ENCODE measurements at regions not wholly inside any gene's neighbourhood (a gene's known extent, or its start where the extent isn't known, plus 50 kb on each side); places are given as distances from the start of the nearest gene placed in this dataset.
"Not testable (repeated sequence)": the region's sequence is repeated elsewhere in the genome, so short reads cannot be mapped to it uniquely, and the experiment has no call there.

DNA sequence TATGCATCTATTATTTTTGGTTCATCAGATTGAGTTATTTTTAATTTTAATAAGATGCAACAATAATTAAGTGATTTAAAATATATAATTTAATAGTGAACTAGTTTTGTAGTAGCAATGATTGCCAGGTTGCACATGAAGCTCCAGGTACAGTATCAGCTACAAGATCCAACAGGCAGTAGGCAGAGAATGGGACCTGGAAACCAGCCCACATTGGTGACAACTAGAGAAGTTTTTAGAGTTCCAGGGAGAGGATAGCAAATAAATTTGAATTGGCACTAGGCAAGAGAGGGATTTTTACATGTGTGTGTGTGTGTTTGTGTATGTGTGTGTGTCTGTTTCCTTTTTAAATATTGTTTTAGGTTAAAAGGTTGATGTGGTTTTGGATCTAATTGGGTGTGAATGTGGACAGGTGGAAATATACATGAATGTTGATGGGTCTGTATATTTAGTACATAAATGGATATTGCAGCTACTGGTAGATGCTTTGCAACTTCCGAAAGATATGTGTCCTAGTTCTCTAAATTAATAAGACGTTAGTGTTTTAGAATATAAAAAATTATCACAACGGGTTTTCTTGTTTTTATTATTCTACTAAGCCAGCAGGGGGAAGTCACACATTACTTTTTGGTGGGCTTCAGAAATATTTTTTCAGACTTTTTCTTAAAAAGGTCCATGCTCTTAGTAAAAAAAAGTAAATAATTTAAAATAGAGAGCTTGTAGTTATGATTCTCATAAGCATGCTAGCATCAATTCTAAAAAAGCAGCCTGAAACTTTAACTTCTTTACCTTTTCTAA, 110.1 kb upstream of the GBE1 start:
- H3K27me3 ChIP-seq (ENCODE audit: control insufficient read depth, insufficient read depth, low read length): no peaks in the 10 kb centered on the region
- no peak overlapping the region for H3K9ac ChIP-seq (ENCODE audit: low read length)
- no peaks in the 10 kb centered on the region for H3K36me3 ChIP-seq (ENCODE audit: control insufficient read depth, insufficient read depth, low read length)

GRCh38 chr3:81869382-81869781, 107.9 kb upstream of the GBE1 start:
- H3K9ac ChIP-seq (ENCODE audit: low read length): no peak overlapping the region
- H3K27ac ChIP-seq (ENCODE audit: low read depth, low read length): no peak overlapping the region
- H3K36me3 ChIP-seq (ENCODE audit: control insufficient read depth, insufficient read depth, low read length): no peaks in the 10 kb centered on the region
- H3K4me1 ChIP-seq (ENCODE audit: control insufficient read depth, insufficient read depth, low read length): peaks cover 4% of the 10 kb centered on the region; the same call in 1 of the 2 replicates
- H3K9me3 ChIP-seq (ENCODE audit: control insufficient read depth, insufficient read depth, low read depth, low read length): no peaks in the 10 kb centered on the region
- H3K4me3 ChIP-seq (ENCODE audit: low read depth, low read length): no peak overlapping the region
- no peaks in the 10 kb centered on the region for H3K27me3 ChIP-seq (ENCODE audit: control insufficient read depth, insufficient read depth, low read length)

More for the DNA sequence above, 110.1 kb upstream of the GBE1 start:
- Histone ChIP-seq H3K9me3 (ENCODE audit: control insufficient read depth, insufficient read depth, low read depth, low read length) (0 out of 2 replicates have a peak, but pooled peaks cover 3% of the 10 kb centered on the region), H3K4me1 (ENCODE audit: control insufficient read depth, insufficient read depth, low read length) (no peaks in the 10 kb centered on the region), H3K27ac (ENCODE audit: low read depth, low read length) (no peak overlapping the region), H3K4me3 (ENCODE audit: low read depth, low read length) (no peak overlapping the region)

- no peaks in the 10 kb centered on the region for H3K27me3 ChIP-seq (ENCODE audit: control insufficient read depth, insufficient read depth, low read length)
- H3K4me1 ChIP-seq (ENCODE audit: control insufficient read depth, insufficient read depth, low read length): peaks cover 9% of the 10 kb centered on the region; the same call in 1 of the 2 replicates
- no peaks in the 10 kb centered on the region for H3K9me3 ChIP-seq (ENCODE audit: control insufficient read depth, insufficient read depth, low read depth, low read length)
- H3K36me3 ChIP-seq (ENCODE audit: control insufficient read depth, insufficient read depth, low read length): no peaks in the 10 kb centered on the region
- no peak overlapping the region for H3K27ac ChIP-seq (ENCODE audit: low read depth, low read length)
- no peak overlapping the region for H3K4me3 ChIP-seq (ENCODE audit: low read depth, low read length)
- no peak overlapping the region for H3K9ac ChIP-seq (ENCODE audit: low read length)
These were observed 107.2 kb upstream of the GBE1 start for GRCh38 chr3:81868597-81868996.

DNA sequence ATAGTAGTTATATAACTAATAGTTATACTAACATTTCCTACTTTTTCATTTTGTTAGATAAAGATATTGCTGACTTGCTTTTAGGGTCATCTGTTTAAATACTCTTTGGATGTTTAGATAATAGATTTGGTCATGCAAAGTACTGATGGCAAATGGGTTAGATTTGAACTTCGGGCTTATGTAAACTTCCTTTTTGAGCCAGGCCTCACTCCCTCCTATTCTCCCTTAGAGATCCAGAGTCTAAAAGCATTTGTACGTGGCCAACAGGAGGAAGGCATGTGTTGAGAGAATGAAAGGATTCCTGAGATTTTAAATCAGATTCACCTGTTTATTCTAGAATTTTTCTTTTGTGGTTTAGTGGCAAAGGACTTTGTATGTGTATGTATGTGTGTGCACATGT, 106.4 kb upstream of the GBE1 start:
- Histone ChIP-seq H3K4me3 (ENCODE audit: low read depth, low read length) (no peak overlapping the region), H3K9me3 (ENCODE audit: control insufficient read depth, insufficient read depth, low read depth, low read length) (no peaks in the 10 kb centered on the region), H3K27ac (ENCODE audit: low read depth, low read length) (no peak overlapping the region), H3K27me3 (ENCODE audit: control insufficient read depth, insufficient read depth, low read length) (no peaks in the 10 kb centered on the region), H3K36me3 (ENCODE audit: control insufficient read depth, insufficient read depth, low read length) (no peaks in the 10 kb centered on the region), H3K9ac (ENCODE audit: low read length) (no peak overlapping the region), H3K4me1 (ENCODE audit: control insufficient read depth, insufficient read depth, low read length) (peaks cover 9% of the 10 kb centered on the region; the same call in 1 of the 2 replicates)

GRCh38 chr3:81865164-81865563, 103.7 kb upstream of the GBE1 start:
- not testable (repeated sequence) for H3K27me3 ChIP-seq (ENCODE audit: control insufficient read depth, insufficient read depth, low read length); H3K9ac ChIP-seq (ENCODE audit: low read length); H3K4me1 ChIP-seq (ENCODE audit: control insufficient read depth, insufficient read depth, low read length)

GRCh38 chr3:81864272-81864671, 102.8 kb upstream of the GBE1 start:
- Histone ChIP-seq H3K27ac (ENCODE audit: low read depth, low read length) (no peak overlapping the region), H3K36me3 (ENCODE audit: control insufficient read depth, insufficient read depth, low read length) (no peaks in the 10 kb centered on the region), H3K4me3 (ENCODE audit: low read depth, low read length) (no peak overlapping the region), H3K9me3 (ENCODE audit: control insufficient read depth, insufficient read depth, low read depth, low read length) (no peaks in the 10 kb centered on the region), H3K4me1 (ENCODE audit: control insufficient read depth, insufficient read depth, low read length) (peaks cover 9% of the 10 kb centered on the region; the same call in 1 of the 2 replicates), H3K27me3 (ENCODE audit: control insufficient read depth, insufficient read depth, low read length) (no peaks in the 10 kb centered on the region), H3K9ac (ENCODE audit: low read length) (no peak overlapping the region)

More at GRCh38 chr3:81865164-81865563, 103.7 kb upstream of the GBE1 start:
- H3K36me3 ChIP-seq (ENCODE audit: control insufficient read depth, insufficient read depth, low read length); H3K9me3 ChIP-seq (ENCODE audit: control insufficient read depth, insufficient read depth, low read depth, low read length); H3K27ac ChIP-seq (ENCODE audit: low read depth, low read length); H3K4me3 ChIP-seq (ENCODE audit: low read depth, low read length): not testable (repeated sequence)

DNA sequence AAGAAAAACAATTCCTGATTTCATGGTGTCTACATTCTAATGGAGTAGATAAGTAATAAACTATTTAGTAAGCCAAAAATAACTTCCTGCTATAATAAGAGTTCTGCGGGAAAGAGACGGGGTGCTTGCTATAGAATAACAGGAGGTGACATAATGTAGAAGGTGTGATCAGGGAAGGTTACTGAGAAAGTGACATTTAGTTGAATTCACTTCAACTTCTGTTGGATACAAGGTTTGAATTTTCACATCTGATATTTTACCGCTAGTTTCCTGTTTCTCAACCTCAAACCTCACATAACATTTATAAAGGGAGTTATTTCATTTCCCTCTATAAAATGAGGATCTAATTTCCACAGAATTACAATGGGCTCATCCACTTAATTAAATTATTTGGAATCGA, 102.3 kb upstream of the GBE1 start:
- H3K27ac ChIP-seq (ENCODE audit: low read depth, low read length): no peak overlapping the region
- no peaks in the 10 kb centered on the region for H3K27me3 ChIP-seq (ENCODE audit: control insufficient read depth, insufficient read depth, low read length)
- H3K4me1 ChIP-seq (ENCODE audit: control insufficient read depth, insufficient read depth, low read length): peaks cover 9% of the 10 kb centered on the region; the same call in 1 of the 2 replicates
- no peaks in the 10 kb centered on the region for H3K36me3 ChIP-seq (ENCODE audit: control insufficient read depth, insufficient read depth, low read length)
- H3K9me3 ChIP-seq (ENCODE audit: control insufficient read depth, insufficient read depth, low read depth, low read length): no peaks in the 10 kb centered on the region
- H3K9ac ChIP-seq (ENCODE audit: low read length): no peak overlapping the region
- H3K4me3 ChIP-seq (ENCODE audit: low read depth, low read length): no peak overlapping the region

GRCh38 chr3:81861593-81861992, 100.1 kb upstream of the GBE1 start:
- Histone ChIP-seq H3K27ac (ENCODE audit: low read depth, low read length) (no peak overlapping the region), H3K9ac (ENCODE audit: low read length) (no peak overlapping the region), H3K27me3 (ENCODE audit: control insufficient read depth, insufficient read depth, low read length) (no peaks in the 10 kb centered on the region), H3K4me3 (ENCODE audit: low read depth, low read length) (no peak overlapping the region), H3K36me3 (ENCODE audit: control insufficient read depth, insufficient read depth, low read length) (no peaks in the 10 kb centered on the region), H3K4me1 (ENCODE audit: control insufficient read depth, insufficient read depth, low read length) (peaks cover 9% of the 10 kb centered on the region; the same call in 1 of the 2 replicates), H3K9me3 (ENCODE audit: control insufficient read depth, insufficient read depth, low read depth, low read length) (no peaks in the 10 kb centered on the region)

DNA sequence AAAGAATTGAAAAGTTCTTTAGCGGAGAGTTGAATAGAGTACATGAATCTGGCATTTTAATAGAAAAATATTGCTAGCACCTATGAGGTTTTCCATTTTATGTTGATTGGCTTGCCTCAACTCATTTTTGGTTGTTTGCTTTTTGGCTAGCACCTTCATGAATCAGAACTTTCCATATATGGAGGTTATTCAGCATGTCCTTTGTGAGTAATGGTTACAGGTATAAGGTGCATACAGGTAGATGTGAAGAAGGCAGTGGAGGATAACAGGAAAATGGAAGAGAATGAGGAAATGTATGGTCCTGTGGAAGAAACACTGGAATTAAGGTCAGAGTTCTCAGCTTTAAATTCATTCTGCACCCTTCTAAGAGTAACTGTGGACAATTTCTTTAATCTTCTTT, 98.1 kb upstream of the GBE1 start:
- H3K4me1 ChIP-seq (ENCODE audit: control insufficient read depth, insufficient read depth, low read length): peaks cover 6% of the 10 kb centered on the region; the same call in 1 of the 2 replicates
- no peak overlapping the region for H3K4me3 ChIP-seq (ENCODE audit: low read depth, low read length)
- no peak overlapping the region for H3K27ac ChIP-seq (ENCODE audit: low read depth, low read length)
- H3K9ac ChIP-seq (ENCODE audit: low read length): no peak overlapping the region
- no peaks in the 10 kb centered on the region for H3K36me3 ChIP-seq (ENCODE audit: control insufficient read depth, insufficient read depth, low read length)
- H3K9me3 ChIP-seq (ENCODE audit: control insufficient read depth, insufficient read depth, low read depth, low read length): no peaks in the 10 kb centered on the region
- no peaks in the 10 kb centered on the region for H3K27me3 ChIP-seq (ENCODE audit: control insufficient read depth, insufficient read depth, low read length)

DNA sequence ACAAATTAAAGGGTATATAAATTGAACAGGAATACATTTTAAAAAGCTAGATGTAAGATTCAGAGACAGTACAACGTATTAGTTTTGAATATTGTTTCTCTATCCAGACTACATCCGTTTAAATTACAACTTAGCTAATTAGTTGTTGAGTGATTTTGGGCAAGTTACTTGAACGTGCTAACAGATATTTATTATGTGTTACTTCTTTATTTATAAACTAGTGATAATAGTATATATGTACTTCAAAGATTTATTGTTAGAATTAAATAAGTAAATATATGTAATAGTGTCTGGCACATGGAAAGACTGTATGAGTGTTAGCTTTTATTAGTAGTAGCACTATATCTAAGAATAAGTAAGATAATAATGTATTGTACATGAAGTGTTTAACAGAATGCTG, 92.0 kb upstream of the GBE1 start:
- no peak overlapping the region for H3K4me3 ChIP-seq (ENCODE audit: low read depth, low read length)

DNA sequence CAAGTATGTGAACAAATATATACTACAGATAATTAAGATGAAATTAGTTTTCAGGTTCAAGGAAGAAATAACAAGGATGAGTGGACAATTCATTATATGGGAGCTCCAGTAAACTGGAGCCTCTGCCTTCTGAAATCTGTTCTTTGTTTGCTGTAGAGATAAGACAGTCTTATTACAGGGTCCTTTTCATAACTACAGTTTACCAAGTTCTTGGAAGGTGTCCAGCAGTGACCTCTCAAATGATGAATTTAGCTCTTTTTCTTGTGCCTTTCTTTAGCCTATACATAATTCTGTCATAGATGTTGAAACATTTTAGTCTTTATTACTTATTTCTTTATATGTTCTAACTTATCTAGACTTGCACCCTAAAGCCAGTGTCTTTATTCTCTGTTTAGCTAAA, 89.7 kb upstream of the GBE1 start:
- Histone ChIP-seq H3K4me3 (ENCODE audit: low read depth, low read length) (no peak overlapping the region), H3K27ac (ENCODE audit: low read depth, low read length) (no peak overlapping the region)

More for the DNA sequence above, 92.0 kb upstream of the GBE1 start:
- Histone ChIP-seq H3K36me3 (ENCODE audit: control insufficient read depth, insufficient read depth, low read length) (no peaks in the 10 kb centered on the region), H3K9ac (ENCODE audit: low read length) (no peak overlapping the region), H3K27ac (ENCODE audit: low read depth, low read length) (no peak overlapping the region), H3K4me1 (ENCODE audit: control insufficient read depth, insufficient read depth, low read length) (no peaks in the 10 kb centered on the region), H3K9me3 (ENCODE audit: control insufficient read depth, insufficient read depth, low read depth, low read length) (no peaks in the 10 kb centered on the region), H3K27me3 (ENCODE audit: control insufficient read depth, insufficient read depth, low read length) (no peaks in the 10 kb centered on the region)

More for the DNA sequence above, 89.7 kb upstream of the GBE1 start:
- Histone ChIP-seq H3K4me1 (ENCODE audit: control insufficient read depth, insufficient read depth, low read length) (no peaks in the 10 kb centered on the region), H3K9ac (ENCODE audit: low read length) (no peak overlapping the region), H3K36me3 (ENCODE audit: control insufficient read depth, insufficient read depth, low read length) (no peaks in the 10 kb centered on the region), H3K9me3 (ENCODE audit: control insufficient read depth, insufficient read depth, low read depth, low read length) (no peaks in the 10 kb centered on the region), H3K27me3 (ENCODE audit: control insufficient read depth, insufficient read depth, low read length) (no peaks in the 10 kb centered on the region)

Measured in HUES6 (cell line).